ENCODE measurements at regions not wholly inside any gene's neighbourhood (a gene's known extent, or its start where the extent isn't known, plus 50 kb on each side); places are given as distances from the start of the nearest gene placed in this dataset.
"Not testable (repeated sequence)": the region's sequence is repeated elsewhere in the genome, so short reads cannot be mapped to it uniquely, and the experiment has no call there.

DNA sequence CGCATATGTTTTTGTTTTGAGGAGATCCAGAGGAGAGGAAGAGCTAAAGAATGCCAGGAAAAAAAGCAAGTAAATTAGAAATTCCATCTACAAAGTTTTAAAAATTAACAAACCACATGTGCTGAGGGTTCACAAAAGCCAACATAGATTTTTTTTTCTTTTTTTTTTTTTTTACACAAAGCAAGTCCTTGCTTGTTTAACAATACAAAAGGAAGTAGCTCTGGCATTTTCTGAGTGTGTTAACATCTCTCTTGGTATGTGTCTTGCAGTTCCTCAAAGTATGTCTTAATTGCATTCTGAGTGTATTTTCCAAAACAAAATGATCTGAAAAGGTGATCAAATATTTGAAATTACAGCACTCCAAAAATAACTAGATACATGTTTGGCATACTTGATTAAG, 1682.7 kb upstream of the AGA start:
- DNase-seq (ENCODE audit: low read depth), result no peak

DNA sequence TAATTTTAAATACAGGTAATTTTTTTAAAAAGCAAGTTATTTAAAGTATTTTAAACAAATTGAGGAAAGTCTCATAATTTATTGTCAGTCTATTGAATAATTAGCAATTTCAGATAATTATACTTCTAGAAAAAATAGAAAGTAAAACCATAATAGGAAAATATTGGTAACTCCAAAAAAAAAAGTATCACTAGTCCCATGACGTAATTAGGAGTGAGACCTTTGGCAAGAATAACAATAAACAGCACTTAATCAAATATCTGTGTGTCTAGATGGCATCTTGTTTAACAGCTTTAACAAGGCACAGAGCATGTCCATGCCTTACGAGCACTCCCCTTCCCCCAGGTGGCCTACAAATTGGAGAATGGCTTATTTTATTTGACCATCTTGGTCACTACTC, 1683.6 kb upstream of the AGA start:
- DNase-seq (ENCODE audit: low read depth), result no peak

DNA sequence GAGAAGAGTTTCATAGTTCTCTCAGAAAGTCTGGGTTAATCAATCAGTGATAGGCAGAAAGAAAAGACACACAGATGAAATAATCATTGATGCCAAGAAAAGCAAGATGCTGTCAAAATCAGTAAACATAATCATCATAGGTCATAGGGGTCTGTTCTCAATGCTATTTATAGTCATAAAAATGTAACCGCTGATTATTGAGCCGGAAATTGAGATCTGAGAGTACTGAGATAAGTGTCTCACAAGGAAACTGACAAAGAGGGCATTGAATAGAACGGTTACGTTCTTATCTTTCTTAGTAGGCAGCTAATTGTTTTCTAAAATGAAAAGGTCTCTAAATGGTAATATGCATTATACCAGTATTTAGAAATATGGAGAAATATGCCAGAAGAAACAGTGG, 1686.1 kb upstream of the AGA start:
- DNase-seq (ENCODE audit: low read depth), result no peak

DNA sequence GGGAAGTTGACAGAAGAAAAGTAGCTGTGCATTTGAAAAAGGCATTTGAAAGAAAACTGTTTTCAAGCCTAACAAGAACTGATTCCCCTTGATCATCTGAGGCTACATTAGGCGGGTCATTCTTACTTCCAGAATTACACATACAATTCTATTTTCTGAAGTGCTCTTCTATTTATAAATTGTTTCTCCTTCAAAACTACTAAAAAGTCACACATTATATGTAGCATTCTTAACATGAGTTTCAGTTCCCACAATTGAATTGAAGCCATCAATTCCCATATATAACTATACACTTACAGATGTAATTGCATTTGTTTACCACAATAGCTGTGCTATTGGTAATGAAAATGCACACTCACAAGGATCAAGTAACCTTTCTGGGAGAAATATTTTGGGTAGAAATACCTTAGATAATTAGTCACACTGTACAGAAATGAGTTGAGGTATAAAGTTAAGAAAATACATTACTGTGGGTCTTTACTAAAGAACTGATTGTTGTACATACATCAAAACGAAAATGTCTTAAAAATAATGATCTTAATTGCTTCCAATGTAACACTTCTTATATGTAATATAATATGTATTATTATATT, 1688.0 kb upstream of the AGA start:
- no peak for DNase-seq (ENCODE audit: low read depth)

DNA sequence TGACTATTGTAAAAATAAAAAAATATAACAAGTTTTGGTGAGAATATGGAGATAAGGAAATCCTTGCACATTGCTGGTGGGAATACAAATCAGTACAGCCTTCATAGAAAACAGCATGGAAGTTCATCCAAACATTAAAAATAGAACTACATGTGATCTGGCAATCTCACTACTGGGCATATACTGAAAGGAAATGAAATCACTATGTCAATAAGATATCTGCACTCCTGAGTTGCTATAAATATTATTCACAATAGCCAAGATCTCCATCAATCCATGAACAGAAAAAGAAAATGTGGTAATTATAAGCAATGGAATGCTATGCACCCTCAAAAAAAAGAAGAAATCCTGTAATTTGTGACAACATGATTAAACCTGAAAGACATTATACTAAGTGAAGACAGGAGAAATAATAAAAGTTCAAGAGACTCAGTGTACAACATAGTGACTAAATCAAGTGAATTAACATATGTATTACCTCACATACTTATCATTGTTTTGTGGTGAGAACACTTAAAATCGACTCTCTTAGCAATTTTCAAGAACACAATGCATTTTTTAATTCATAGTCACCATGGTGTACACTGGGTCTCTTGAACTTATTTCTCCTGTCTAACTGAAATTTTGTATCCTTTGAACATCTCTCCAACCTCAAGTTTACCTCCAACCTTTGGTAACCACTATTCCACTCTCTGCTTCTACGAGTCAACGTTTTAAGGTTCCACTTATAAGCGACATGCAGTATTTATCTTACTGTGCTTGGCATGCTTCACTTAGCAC, 1703.7 kb upstream of the AGA start:
- no peak for DNase-seq (ENCODE audit: low read depth)

DNA sequence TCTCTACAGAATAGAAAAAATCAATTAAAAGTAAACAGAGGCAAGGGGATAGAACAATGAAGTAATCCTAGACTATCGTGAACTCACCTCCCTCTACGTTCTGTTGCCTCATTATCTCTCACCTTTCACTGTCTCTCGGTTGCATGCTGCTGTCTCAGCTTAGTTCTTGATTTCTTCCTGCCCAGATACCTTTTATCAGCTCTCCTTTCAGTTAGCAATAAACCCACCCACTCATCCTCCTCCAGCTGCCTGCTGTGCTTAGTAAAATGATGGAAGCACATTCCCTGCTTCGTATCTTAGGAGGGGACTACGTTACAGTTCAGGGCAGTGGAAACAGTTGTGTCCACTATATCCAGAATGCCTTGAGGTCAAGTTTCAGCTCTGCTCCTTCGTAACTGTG, 1709.5 kb upstream of the AGA start:
- no peak for DNase-seq (ENCODE audit: low read depth)

DNA sequence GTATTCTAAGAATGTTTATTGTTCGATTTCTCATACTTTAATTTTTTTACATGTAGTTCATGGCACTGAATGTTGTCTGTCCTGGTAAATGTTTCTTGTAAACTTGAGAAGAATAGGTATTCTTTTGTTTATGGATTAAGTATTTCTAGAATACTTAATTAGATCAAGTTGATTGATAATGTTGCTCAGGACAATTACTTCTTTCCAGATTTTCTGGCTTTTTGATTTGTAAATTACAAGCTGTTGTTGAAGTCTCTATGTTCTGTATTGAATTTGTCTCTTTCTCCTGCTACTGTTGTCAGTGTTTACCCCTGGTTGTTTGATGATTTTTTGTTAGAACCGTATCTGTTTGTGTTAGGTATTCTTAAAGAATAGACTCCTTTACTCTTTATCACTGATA, 1720.9 kb upstream of the AGA start:
- no peak for DNase-seq (ENCODE audit: low read depth)

DNA sequence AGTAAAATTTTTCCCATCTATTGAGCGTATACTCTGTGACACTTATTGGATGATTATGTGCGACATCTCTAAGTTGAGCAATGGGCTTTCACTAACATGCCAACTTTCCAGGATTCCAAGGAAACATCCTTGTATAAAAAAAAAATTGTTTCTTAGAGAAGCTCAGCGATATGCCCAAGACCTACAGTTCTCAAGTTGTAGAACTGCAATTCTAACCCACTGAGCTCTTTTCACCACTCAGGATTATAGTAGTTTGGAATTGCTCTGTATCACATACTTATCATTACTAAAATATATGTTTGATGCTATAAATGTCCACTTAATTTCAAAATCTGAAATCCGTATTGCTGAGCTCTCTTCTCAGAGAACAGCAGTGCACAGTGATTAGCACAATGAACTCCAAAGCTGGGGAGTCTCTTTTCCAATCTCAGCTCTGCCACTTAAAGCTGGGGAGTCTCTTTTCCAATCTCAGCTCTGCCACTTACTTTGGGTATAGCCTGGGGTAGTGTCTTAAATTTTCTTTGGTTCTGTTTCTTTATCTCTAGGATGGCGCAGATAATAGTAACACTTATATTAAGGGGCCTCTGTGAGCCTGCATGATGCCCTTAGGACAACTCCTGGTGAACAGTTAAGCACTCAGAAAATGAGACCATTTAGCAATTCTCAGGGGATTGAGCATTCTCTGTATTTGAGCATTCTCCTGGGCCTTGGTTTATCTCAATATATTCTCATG, 1722.2 kb upstream of the AGA start:
- no peak for DNase-seq (ENCODE audit: low read depth)

DNA sequence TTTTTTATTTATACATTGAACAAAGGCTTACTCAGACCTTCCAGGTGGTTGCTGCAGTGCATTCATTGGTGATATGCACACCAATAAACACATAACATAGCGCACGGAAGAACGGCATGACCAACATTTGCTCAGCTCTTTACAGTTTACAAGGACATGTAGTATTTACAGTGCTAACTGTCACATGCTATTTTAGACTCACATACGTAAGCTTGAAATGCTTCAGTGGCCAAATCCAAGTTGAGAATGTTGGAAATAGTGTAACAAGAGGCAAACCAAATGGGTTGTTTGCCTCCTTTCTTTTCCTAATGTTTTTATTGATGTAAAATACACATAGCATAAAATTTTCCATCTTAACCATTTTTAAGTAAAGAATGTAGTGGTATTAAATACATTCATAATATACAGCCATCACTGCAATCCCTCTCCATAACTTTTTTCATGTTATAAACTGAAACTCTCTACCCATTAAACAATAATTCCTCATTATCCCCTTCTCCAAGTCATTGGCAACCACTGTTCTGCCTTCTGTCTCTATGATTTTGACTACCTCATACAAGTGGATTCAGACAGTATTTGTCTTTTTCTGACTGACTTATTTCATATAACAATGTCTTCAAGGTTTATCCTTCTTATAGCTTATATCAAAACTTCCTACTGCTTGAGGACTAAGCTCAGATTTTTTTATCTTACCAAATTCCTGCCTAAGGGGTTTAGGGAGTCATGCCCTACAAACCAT, 1722.9 kb upstream of the AGA start:
- no peak for DNase-seq (ENCODE audit: low read depth)

DNA sequence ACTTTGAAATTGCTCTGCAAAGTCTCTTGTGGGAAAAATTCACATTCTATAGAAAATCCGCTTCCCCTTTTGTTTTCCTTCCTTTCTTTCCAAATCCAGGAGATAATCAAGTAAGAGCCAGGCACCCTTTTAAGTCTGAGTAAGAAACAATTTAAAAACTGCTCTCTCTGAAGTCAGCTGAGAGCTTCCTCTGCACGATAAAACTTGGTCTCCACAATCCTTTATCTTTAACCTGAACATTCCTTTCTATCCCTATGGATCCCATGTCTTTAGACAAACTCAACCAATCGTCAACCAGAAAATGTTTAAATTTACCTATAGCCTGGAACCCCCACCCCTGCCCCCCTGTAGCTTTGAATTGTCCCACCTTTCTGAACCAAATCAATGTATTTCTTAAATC, 1723.6 kb upstream of the AGA start:
- DNase-seq (ENCODE audit: low read depth), result no peak

DNA sequence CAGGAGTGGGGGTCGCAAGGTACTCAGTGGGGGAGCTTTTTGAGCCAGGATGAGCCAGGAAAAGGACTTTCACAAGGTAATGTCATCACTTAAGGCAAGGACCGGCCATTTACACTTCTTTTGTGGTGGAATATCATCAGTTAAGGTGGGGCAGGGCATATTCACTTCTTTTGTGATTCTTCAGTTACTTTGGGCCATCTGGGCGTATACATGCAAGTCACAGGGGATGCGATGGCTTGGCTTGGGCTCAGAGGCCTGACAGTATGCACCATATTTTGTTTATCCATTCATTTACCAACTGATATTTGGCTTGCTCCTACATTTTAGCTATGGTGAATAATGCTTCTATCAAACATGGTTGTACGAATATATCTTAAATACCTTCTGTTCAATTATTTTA, 1728.1 kb upstream of the AGA start:
- not testable (repeated sequence) for DNase-seq (ENCODE audit: low read depth)

DNA sequence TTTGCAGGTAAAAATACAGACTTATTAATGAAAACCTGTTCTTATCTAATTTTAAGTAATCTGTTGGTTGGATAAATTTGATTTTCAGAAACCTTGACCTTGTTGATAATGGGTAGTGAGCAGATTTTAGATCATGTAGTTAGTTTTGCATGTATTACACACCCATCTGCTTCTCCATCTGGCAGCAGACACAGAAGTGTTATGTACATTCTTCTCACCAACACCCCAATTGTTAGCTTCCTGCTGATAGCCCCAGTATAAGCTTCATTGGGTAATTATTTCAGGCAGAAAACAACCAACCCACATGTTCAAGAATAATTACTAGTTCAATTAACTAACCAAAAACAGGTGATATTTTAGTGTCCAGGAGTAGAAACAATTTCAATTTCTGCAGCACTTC, 1740.5 kb upstream of the AGA start:
- no peak for DNase-seq (ENCODE audit: low read depth)

DNA sequence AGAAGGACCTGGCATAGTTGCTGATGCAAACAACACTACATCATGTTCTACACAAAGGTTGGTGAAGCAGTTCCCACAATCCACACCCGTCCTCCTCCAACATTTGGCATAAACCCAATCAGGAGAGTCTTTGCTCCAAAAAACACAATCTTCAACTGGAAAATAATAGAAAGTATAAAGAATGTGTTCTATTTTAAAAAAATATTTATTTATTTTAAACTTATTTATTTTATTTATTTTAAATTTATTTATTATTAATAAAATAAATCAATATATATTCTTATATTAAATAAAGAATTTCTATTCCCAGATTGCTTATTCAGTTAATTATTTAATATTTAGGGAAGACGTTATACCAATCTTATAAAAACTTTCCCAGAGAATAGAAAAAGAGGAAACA, 1753.7 kb upstream of the AGA start:
- DNase-seq (ENCODE audit: low read depth), result no peak

DNA sequence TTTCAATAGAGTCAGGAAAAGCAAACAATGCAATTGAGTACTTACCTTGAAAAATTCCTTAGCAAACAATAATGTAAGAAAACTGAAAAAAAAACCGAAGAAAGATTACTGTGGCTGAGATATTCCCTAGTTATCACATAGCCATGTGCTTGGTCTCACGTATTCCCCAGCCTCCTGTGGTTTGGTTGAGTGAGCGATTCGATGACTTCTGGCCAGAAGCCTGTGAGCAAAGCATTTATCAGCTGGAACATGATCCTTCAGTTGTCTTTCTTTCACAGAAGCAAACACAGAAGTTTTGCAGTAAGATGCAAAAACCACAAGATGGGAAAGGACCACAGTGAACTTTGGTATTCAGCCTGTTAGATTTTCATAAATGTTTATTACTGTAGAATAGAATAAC, 1754.3 kb upstream of the AGA start:
- DNase-seq (ENCODE audit: low read depth), result no peak

DNA sequence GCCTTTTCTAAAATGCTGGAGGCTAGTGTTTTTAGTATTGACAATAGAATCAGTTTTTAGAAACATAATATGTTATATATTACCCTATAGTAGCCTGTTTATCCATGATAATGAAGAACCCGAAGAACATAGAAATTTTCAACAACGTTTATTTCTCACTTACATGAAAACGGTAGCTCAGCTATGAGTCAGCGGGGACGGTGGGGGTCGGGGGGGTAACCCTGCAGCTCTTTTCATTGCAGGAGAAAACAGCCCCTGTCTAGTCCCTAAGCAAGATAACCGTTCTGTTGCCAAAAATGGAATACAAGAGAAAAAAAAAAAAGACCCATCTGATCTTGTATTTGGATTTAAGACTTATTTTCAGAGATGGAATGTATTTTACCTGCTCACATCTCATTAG, 1758.4 kb upstream of the AGA start:
- DNase-seq (ENCODE audit: low read depth), result no peak

DNA sequence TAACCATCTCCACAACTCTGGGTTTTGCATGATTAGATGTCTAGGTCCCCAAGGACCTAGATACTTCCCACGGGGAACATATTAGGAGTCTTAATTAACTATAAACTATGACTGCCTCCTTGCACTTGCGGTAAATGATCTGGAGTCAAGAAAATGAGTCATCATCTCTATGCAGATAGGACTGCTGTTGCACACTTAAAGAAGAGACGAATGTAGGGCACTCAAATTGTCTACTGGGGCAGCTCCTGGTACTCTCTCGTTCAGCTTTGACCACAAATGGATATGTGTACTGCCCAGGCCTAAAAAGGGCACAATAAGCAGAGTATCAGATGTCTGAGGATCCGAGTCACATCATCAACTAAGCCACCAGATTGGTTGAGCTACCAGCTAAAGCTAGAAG, 1783.4 kb upstream of the AGA start:
- no peak for DNase-seq (ENCODE audit: low read depth)

DNA sequence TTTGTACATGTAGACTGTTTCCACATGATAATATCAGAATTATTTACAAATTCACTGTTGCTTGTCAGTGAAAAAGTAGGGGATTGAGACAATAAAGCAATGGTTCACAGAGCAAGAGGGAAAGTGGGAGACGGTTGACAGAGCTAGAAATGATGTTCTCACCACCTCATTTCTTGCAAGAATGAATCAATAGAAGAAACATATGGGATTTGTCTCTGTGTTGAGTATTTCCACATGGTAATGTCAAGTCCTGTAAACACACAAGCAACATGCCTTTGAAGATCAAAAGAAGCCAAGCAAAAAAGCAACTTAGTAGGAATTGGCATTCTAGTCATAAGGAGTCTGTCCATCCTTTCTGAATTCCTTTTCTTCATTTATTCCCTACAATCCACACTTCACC, 1806.6 kb upstream of the AGA start:
- no peak for DNase-seq (ENCODE audit: low read depth)

DNA sequence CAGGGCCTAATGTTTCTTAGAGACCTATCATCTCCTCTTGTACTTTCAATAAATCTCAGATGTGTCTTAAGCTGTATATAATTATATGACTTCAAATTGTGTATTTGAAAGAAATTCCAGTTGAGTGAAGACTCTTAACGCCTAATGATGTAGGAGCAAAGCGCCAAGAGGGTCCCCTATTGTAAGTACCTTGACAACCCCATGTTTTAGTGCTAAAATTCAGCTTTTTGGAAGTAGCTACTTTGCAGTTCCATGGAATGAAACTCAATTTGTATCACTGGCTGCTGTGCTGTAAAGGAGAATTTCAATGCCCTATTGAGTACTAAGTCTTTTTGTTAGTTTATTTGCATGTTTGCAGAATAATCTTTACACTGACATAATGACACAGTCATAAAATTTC, 1826.6 kb upstream of the AGA start:
- no peak for DNase-seq (ENCODE audit: low read depth)

DNA sequence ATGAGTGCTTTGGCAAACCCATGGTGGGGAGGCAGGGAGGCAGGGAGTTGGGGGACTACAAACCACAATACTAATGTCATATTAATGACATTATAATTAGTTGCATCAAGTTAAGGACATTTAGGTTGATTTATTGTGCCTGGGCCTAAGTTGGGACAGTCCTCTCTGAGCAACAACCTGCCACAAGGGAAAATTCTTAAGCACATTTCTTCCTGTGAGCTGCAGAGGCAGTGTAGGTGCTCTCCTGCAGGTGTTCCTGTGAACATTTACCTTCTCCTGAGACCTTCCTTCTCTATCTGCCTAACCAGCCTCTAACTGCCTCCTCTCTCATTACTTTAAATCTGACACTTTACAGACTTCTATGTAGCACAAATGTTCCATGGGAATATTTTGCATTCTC, 1830.0 kb upstream of the AGA start:
- no peak for DNase-seq (ENCODE audit: low read depth)

DNA sequence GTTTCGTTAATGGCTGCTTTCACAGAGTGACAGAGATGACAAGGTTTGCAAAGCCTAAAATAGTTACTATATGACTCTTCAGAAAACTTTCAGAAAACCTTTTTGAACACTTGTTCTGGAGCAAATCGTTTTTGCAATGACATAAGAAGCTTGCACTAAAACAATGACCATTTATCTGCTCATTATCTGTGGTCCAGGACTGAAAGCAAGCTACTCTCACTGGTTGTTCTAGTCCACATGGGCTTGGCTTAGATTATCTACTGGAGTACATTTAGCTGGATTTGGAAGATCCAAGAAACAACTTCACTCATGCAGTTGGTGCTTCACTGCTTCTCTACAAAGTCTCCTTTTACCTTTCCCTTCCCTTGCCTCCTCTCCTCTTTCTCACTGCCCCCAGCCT, 1836.4 kb upstream of the AGA start:
- no peak for DNase-seq (ENCODE audit: low read depth)

DNA sequence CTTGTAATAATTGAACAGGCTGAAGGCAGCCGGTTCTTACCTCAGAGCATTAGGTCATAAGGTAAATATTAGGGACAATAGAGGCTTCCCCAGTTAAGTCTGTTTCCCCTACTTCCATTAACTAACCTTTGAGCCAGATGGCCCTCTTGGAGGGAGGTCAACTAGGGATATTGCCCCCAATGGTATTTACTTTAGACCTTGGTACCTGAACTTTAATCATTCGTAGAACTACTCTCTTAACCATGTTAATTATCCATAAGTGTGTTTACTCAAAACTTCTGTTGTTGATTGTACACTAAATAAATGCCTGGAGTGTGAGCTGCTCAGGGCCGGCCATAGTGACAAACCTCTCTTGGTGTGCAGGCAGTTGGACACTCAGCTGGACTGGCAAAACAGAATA, 1843.5 kb upstream of the AGA start:
- no peak for DNase-seq (ENCODE audit: low read depth)

DNA sequence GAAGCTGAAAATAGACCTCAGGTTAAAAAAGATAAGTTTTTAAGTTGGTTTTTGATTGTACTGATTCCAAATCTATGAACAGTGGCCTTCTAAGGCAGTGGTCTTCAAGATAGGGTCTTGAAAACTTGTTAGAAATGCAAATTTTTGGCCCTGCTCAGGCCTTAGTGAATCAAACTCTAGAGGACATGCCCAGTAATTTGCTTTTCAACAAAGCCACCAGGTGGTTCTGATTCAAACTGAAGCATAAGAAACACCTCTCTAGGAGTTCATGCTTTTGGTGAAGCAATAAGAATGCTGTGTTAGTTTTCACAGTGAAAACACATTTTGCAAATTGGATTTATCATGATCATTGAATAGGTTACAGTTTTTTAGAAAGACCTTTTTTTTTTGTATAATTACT, 1849.4 kb upstream of the AGA start:
- no peak for DNase-seq (ENCODE audit: low read depth)

DNA sequence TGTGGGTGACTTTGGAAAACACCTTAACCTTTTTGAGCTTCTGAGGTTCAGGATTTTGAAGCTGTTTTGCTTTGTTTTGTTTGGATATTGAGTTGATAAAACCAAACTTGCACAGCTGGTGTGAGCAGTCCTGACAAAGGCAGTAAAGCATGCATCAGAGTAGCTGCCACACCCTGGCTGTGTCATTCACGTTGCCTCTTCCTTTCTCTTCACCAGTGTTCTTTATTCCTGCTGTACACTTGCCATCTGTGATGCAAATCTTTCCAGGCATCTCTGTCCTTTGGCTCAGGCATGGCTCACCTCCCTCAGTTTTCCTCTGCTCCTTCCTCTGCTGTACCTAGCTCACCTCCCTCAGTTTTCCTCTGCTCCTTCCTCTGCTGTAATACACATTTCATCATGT, 1850.2 kb upstream of the AGA start:
- DNase-seq (ENCODE audit: low read depth), result no peak

All from activated gamma-delta T cell treated with anti-CD3 and anti-CD28 coated beads, Interleukin-2, amount 50 U/mL, for 16 hours (primary cell).